Activated T-helper 17 cell treated with anti-CD3 and anti-CD28 coated beads, Interleukin-2, amount 50 U/mL, for 72 hours (primary cell): ENCODE measurements at regions not wholly inside any gene's neighbourhood (a gene's known extent, or its start where the extent isn't known, plus 50 kb on each side); places are given as distances from the start of the nearest gene placed in this dataset.
"Not testable (repeated sequence)": the region's sequence is repeated elsewhere in the genome, so short reads cannot be mapped to it uniquely, and the experiment has no call there.

Experiments
- ATAC-seq: fragments of 150-1000 bp; cut with Tn5 transposase; replicated peaks from 2 replicates; pipeline ENCODE4 v1.10.0; 2021; ENCODE audit warnings: mild to moderate bottlenecking, moderate library complexity
- H3K27ac Mint-ChIP-seq: one replicate; pipeline ENCODE4 v1.8.0; 2022; ENCODE audit warnings: mixed read lengths
- H3K27me3 Mint-ChIP-seq: one replicate; pipeline ENCODE4 v1.8.0; 2022; ENCODE audit warnings: mixed read lengths
- H3K36me3 Mint-ChIP-seq: one replicate; pipeline ENCODE4 v1.8.0; 2022; ENCODE audit warnings: low read depth, mild to moderate bottlenecking, mixed read lengths
- H3K4me1 Mint-ChIP-seq: one replicate; pipeline ENCODE4 v1.8.0; 2022; ENCODE audit warnings: mixed read lengths
- H3K4me3 Mint-ChIP-seq: one replicate; pipeline ENCODE4 v1.8.0; 2022; ENCODE audit warnings: mild to moderate bottlenecking, mixed read lengths
- H3K9me3 Mint-ChIP-seq: one replicate; pipeline ENCODE4 v1.8.0; 2022; ENCODE audit warnings: mixed read lengths

DNA sequence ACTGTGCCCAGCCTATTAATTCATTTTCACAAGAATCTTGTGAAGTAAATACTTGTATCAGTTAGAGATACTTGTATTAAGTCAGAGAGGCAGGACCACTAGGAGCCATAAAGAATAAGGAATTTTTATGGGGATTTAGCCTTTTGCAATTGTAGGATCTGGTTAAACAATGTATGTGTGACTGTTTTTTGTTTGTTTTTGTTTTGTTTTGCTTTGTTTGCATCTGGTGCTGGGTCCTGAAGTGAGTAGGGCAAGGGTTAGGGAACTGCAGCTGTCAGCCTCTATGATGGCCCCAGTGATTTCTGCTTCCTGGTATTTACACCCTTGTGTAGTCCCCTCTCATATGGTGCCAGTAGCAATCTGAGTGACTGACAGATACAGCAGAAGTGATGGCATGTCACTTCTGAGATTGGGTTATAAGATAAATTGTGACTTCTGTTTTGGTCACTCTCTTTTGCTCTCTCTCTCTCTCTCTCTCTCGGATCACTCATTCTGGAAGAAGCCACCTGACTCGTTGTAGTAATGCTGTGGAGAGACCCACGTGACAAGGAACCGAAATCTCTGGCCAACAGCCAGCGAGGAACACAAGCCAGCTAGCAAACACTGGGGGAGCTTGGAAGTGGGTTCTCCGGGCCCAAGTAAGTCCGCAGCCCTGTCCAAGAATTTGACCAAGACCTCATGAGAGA, 96.2 kb upstream of the MARK1 start:
- no peaks in the 10 kb centered on the region for H3K4me1 Mint-ChIP-seq
- H3K9me3 Mint-ChIP-seq: no peaks in the 10 kb centered on the region
- no peak for ATAC-seq
- no peaks in the 10 kb centered on the region for H3K36me3 Mint-ChIP-seq
- H3K27ac Mint-ChIP-seq: no peak overlapping the region
- H3K27me3 Mint-ChIP-seq: peaks cover 15% of the 10 kb centered on the region
- no peak overlapping the region for H3K4me3 Mint-ChIP-seq

DNA sequence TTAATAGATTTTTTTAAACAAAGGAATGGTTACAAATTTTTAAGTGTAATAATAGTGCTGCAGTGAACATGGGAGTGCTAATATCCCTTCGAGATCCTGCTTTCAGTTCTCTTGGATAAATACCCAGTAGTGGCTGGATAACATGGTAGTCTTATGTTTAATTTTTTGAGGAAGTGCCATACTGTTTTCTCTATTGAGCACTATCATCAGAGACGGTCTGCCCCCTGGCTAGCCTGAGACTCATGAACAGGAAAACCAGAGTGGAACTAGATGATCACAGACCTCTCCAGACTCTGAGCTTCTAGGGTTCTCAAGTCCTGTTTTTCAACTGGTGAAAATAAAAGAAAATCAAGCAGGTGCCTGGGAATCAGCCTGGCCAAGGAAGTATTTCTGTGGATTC, 97.3 kb upstream of the MARK1 start:
- ATAC-seq: no peak
- no peak overlapping the region for H3K27ac Mint-ChIP-seq
- no peaks in the 10 kb centered on the region for H3K36me3 Mint-ChIP-seq
- peaks cover 10% of the 10 kb centered on the region for H3K27me3 Mint-ChIP-seq
- H3K9me3 Mint-ChIP-seq: no peaks in the 10 kb centered on the region
- H3K4me1 Mint-ChIP-seq: no peaks in the 10 kb centered on the region
- H3K4me3 Mint-ChIP-seq: no peak overlapping the region

DNA sequence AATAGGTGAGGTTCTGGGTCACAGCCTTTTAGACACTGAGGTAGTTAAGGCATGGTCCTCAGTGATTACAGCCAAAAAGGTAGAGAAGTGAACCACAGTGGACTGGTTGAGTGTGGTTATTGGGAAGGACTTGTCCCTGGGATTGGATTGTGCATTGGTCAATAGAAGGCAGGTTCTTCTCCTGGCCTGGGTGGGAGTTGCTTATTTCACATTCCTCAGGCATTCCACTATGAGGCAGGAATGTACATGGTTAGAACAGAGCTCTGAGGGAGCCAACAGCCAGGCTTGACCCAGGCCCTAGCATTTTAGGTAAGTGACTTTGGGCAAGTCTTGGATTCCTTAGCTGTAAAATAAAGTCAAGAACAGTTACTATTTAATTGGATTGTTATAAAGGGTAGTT, 97.9 kb upstream of the MARK1 start:
- Mint-ChIP-seq H3K4me1 (no peaks in the 10 kb centered on the region), H3K27me3 (peaks cover 10% of the 10 kb centered on the region), H3K9me3 (no peaks in the 10 kb centered on the region), H3K4me3 (no peak overlapping the region), H3K36me3 (no peaks in the 10 kb centered on the region), H3K27ac (no peak overlapping the region)
- no peak for ATAC-seq

DNA sequence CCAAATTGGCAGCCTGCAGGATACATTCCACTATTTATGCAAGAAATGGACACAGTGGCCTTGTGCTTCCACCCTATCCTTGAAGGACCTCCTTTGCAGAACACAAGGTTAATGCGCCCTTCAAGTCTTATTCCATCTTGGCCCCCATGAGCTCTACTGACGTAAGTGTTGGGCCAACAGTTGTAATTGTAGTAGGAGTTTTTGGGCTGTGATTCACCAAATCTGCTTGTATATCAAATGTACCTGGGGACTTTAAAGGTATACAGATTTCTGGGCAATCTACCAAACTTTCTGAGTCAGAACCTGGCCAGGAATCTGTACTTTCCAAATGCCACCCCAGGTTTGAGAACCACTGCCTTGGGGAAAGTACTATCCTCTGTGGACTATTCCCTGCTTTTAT, 100.9 kb upstream of the MARK1 start:
- ATAC-seq: no peak
- Mint-ChIP-seq H3K27me3 (peaks cover 12% of the 10 kb centered on the region), H3K4me1 (no peaks in the 10 kb centered on the region)

DNA sequence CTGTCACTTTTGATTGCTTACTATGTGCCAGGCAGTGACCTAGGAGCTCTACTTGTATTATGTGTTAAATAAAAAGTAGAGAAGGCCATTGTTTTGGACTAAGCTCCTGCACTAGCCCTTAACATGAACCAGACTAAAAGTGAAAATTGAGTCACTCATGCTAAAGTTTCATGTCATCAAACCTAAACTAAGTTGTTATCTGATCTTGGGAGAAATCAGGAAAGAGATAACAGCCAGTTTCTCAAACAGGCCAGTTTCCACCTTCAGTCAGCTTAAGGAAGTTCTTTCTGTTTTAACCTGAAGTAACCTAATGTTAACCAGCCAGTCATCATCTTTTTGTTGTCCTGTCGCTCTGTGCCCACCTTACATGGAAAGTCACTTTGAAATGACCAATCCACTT, 102.1 kb upstream of the MARK1 start:
- H3K36me3 Mint-ChIP-seq: no peaks in the 10 kb centered on the region
- H3K9me3 Mint-ChIP-seq: no peaks in the 10 kb centered on the region
- H3K4me3 Mint-ChIP-seq: no peak overlapping the region
- no peaks in the 10 kb centered on the region for H3K4me1 Mint-ChIP-seq
- H3K27ac Mint-ChIP-seq: no peak overlapping the region
- peaks cover 12% of the 10 kb centered on the region for H3K27me3 Mint-ChIP-seq
- ATAC-seq: peak; percentile 44

More for the DNA sequence above, 100.9 kb upstream of the MARK1 start:
- Mint-ChIP-seq H3K4me3 (no peak overlapping the region), H3K9me3 (no peaks in the 10 kb centered on the region), H3K27ac (no peak overlapping the region), H3K36me3 (no peaks in the 10 kb centered on the region)

DNA sequence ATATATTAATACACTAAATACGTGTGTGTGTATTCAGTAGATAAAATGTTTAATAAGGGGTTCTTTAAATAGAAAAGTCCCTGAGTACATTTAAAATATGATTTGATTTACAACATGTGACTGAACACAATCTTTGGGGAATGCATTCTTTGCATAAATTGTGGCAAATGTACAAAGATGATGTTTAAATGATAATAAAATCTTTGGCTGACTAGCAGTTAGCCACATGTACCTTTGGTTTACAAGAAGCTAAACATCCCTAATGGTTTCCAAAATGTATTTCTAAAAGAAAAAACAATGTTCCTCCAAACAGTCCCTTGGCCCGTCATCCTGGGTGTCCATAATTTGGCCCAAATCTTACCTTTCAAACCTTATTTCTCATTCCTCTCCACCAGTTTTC, 106.4 kb upstream of the MARK1 start:
- Mint-ChIP-seq H3K4me1 (no peaks in the 10 kb centered on the region), H3K4me3 (no peak overlapping the region), H3K27me3 (peaks cover 4% of the 10 kb centered on the region), H3K36me3 (no peaks in the 10 kb centered on the region), H3K9me3 (no peaks in the 10 kb centered on the region), H3K27ac (no peak overlapping the region)
- no peak for ATAC-seq

DNA sequence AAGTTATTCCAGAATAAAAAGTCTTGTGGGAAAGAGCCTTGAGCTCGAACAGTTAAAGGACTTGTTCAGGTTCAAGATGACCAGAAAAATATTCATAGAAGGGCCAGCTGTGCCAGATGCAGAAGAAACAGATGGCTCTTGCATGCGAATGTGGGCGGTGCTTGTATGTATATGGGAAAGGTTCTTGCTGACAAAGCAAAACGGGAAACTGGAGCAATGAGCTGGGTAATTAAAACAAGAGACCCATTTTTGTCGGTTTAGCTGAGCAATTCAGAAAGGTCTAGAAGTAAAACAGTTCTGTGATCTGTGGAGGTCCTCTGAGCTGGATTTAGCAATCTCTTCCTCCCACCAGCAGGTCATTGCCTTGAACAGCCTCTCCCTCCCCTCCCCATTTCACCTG, 107.2 kb upstream of the MARK1 start:
- Mint-ChIP-seq H3K9me3 (no peaks in the 10 kb centered on the region), H3K27ac (no peak overlapping the region), H3K4me3 (no peak overlapping the region), H3K4me1 (no peaks in the 10 kb centered on the region), H3K27me3 (peaks cover 4% of the 10 kb centered on the region), H3K36me3 (no peaks in the 10 kb centered on the region)
- ATAC-seq: no peak

DNA sequence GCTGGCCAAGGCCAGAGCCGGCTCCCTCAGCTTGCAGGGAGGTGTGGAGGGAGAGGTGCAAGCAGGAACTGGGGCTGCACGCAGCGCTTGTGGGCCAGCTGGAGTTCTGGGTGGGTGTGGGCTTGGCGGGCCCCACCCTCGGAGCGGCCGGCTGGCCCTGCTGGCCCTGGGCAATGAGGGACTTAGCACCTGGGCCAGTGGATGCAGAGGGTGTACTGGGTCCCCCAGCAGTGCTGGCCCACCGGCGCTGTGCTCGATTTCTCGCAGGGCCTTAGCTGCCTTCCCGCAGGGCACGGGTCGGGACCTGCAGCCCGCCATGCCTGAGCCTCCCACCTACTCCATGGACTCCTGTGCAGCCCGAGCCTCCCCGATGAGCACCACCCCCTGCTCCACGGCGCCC, 115.6 kb upstream of the MARK1 start:
- not testable (repeated sequence) for H3K4me1 Mint-ChIP-seq, H3K36me3 Mint-ChIP-seq, ATAC-seq, H3K27me3 Mint-ChIP-seq, H3K4me3 Mint-ChIP-seq, H3K27ac Mint-ChIP-seq, H3K9me3 Mint-ChIP-seq

DNA sequence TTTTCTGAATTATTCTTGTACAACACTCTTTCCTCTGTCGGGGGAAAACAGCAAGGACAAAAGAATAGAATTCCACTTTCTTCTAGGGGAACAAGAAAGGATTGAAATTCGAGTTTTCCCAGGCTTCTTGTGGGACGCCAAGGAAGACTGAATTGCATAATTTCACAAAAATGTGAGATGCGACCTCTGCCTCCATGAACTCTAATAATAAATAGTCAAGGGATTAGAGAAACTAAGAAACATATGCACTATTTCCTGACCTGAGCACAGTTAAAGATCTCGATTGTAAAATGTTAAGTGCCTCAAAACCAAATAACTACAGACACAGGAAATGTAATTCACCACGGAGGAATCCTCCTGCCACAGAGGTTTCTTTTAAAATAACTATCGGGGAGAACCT, 117.3 kb upstream of the MARK1 start:
- Mint-ChIP-seq H3K27me3 (peaks cover 14% of the 10 kb centered on the region), H3K36me3 (no peaks in the 10 kb centered on the region), H3K4me1 (no peaks in the 10 kb centered on the region), H3K9me3 (no peaks in the 10 kb centered on the region), H3K27ac (no peak overlapping the region), H3K4me3 (no peak overlapping the region)
- ATAC-seq: no peak

DNA sequence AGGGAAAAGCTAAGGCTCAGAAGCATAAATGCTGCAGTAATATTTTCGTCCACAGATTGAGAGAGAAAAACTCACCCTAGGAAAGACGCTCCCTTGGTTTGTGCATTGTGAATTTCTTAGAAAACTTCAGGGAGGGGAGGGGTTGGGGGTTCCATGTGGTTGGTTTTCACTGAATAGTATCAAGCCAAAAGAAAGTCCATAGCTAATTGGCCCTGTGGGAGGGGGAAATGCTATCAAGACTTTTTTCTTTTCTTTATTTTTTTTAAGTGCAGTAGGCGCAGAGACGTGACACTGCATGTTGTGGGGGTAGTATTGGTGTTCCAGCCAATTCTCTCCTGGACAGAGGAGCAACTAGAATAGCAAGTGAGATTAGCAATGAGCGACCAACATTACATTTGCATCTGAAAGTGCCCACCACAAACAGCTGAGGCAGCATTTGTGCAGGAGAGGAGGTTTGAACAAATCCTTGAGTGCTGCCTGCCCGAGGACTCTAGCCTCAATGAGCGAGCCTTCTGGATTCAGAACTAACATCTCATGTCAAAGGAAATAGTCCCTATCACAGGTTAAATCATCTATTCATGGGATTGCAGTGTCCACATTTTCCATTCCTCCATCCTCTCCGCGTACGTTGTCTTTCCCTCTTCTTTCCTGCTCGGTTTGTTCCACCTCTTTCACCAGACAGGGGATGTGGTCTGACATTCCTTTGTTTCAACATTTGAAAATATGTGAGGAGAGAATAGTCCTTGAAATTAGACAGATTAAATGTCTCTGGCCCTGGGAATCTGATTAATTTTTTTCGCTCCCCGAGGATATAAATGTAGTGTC, 118.0 kb upstream of the MARK1 start:
- H3K27me3 Mint-ChIP-seq: peaks cover 17% of the 10 kb centered on the region
- no peak overlapping the region for H3K4me3 Mint-ChIP-seq
- no peaks in the 10 kb centered on the region for H3K36me3 Mint-ChIP-seq
- H3K4me1 Mint-ChIP-seq: no peaks in the 10 kb centered on the region
- no peak overlapping the region for H3K27ac Mint-ChIP-seq
- H3K9me3 Mint-ChIP-seq: no peaks in the 10 kb centered on the region
- ATAC-seq: no peak

DNA sequence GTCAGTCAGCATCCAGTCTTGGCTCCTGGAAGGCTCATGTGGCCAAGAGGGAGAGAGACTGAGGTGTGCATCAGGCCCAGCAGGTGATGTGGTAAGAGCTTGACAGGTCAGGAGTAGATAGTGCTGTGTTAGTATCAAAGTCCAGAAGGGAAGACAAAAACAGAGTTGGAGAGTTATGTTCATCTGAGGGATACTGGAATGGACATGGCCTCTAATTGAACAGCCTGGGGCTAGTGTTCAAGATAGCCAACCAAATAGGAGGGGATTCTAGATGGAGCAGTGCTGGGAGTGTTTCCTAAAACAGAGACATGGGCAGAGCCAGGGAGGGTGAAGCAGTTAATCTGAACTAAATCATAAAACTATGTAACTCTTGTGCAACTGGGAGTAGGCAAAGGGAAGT, 120.7 kb upstream of the MARK1 start:
- peaks cover 43% of the 10 kb centered on the region for H3K27me3 Mint-ChIP-seq
- ATAC-seq: no peak
- no peaks in the 10 kb centered on the region for H3K36me3 Mint-ChIP-seq
- no peak overlapping the region for H3K27ac Mint-ChIP-seq
- no peak overlapping the region for H3K4me3 Mint-ChIP-seq
- H3K4me1 Mint-ChIP-seq: no peaks in the 10 kb centered on the region
- H3K9me3 Mint-ChIP-seq: no peaks in the 10 kb centered on the region

DNA sequence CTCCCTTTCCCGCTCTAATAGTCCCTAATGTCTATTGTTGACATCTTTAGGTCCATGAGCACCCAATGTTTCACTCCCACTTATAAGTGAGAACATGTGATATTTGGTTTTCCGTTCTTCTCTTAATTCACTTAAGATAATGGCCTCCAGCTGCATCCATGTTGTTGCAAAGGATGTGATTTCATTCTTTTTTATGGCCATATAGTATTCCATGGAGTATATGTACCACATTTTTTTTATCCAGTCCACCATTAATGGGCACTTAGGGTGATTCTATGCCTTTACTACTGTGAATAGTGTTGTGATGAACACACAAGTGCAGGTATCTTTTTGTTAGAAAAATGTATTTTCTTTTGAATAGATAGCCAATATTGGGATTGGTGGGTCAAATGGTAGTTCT, 126.0 kb upstream of the RAB3GAP2 start:
- H3K4me1 Mint-ChIP-seq: no peaks in the 10 kb centered on the region
- H3K4me3 Mint-ChIP-seq: no peak overlapping the region
- H3K36me3 Mint-ChIP-seq: no peaks in the 10 kb centered on the region

DNA sequence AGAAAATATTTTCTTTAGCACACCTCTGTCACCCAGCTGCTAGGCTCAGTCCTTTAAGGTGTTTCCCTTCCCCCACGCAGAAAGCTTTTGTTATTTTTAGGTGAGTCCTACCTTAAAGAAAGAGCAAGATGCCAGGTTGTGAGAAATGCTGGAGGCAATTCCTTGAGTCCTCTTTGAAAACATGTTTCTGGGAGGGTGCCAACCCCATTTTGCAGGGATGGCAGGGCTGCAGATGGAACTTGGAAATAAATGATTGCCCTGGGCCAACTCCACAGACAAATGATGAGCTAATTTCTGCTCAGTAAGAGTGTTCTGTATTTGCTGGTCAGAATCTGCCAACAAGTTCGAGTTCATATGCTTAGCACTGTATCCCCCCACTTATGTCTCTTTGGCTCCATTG, 119.2 kb upstream of the RAB3GAP2 start:
- Mint-ChIP-seq H3K27me3 (peaks cover 24% of the 10 kb centered on the region), H3K9me3 (no peaks in the 10 kb centered on the region), H3K36me3 (no peaks in the 10 kb centered on the region), H3K4me1 (no peaks in the 10 kb centered on the region), H3K4me3 (no peak overlapping the region), H3K27ac (no peak overlapping the region)
- no peak for ATAC-seq

More for the DNA sequence above, 126.0 kb upstream of the RAB3GAP2 start:
- Mint-ChIP-seq H3K27me3 (peaks cover 43% of the 10 kb centered on the region), H3K27ac (no peak overlapping the region), H3K9me3 (no peaks in the 10 kb centered on the region)
- ATAC-seq: no peak

DNA sequence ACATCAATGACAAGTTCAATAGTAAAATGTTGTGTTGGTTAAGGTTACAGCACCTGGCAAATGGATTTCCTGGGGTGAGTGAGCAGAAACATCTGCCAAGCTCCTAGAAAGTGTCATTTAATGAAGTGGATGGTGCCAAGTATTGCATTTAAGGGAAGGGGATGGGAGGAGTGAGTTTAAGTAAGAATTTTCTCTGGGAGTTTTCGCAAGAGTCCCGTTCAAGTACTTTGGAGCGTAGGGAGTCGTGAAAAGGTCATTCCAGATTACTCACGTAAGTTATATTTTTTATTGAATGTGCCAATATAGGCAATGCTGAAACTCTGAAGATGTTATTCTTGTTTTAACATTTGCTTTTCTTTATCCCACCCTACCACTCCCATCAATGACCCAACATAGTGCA, 117.4 kb upstream of the RAB3GAP2 start:
- Mint-ChIP-seq H3K36me3 (no peaks in the 10 kb centered on the region), H3K4me1 (no peaks in the 10 kb centered on the region), H3K27ac (no peak overlapping the region), H3K4me3 (no peak overlapping the region), H3K27me3 (peaks cover 18% of the 10 kb centered on the region), H3K9me3 (no peaks in the 10 kb centered on the region)
- no peak for ATAC-seq

DNA sequence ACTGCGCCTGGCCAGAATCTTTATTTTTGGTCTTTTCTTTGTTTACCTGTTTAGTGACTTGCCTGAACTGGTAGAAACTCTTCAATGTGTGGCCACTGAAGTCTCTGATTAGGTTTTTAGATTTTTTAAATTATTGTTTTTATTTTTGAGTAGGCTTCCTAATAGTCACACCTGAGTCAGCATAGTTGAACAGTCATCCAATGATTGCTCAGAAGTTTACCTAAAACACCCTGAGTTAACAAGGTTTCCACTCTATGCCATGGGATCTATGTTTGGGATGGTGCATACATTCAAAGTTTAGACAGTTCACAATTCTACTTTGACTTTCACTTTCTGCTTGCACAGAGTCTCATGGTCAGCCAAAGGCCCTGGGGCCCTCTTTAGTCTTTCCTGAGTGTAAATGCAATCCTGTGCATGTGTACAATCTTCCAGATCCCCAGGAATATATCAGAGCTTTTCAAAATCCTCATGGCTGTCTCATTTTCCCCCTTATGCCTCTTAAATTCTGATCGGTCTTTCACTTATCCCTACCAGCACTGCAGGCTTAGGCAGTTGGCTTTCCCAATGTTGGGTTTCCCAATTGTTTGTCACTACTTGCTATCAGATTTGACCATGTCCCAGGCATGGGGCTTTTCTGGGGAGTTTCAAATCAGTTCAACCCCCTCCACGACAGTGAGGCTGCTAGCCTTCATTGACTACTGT, 114.4 kb upstream of the RAB3GAP2 start:
- no peaks in the 10 kb centered on the region for H3K4me1 Mint-ChIP-seq
- peaks cover 20% of the 10 kb centered on the region for H3K27me3 Mint-ChIP-seq
- no peak for ATAC-seq
- H3K36me3 Mint-ChIP-seq: no peaks in the 10 kb centered on the region
- no peaks in the 10 kb centered on the region for H3K9me3 Mint-ChIP-seq
- no peak overlapping the region for H3K27ac Mint-ChIP-seq
- H3K4me3 Mint-ChIP-seq: no peak overlapping the region
